ENCODE measurements at regions not wholly inside any gene's neighbourhood (a gene's known extent, or its start where the extent isn't known, plus 50 kb on each side); places are given as distances from the start of the nearest gene placed in this dataset.

DNA sequence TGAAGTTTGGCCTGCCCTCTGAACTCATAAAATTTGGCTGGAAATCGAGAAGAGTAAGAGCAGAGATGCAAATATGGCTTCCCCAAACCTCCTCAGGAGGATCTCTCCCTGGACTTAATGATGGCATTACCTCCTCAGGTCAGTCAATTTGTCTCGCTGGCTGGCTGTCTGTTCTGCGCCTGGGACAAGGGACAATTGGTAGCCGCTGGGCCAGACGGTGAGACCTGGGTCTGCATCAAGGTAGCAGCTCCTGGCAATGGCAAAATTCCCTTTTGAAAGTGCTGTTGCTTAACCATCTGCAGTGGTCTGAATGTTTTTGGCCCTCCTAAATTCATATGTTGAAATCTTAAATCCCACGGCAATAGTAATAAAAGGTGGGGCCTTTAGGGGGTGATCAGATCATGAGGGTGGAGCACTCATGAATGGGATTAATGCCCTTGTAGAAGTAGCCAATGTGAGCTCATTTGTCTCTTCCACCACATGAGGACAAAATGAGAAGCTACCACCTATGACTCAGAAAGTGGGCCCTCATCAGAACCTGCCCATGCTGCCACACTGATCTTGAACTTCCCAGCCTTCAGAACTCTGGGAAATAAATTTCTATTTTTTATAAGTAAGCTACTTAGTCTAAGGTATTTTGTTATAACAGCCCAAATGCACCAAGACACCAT lies 439.3 kb upstream of the KLF4 start:
- no peaks in the 10 kb centered on the region for H3K27me3 ChIP-seq
- intact Hi-C loops (cut with DNase I; ENCODE audit: low total_unique reads): no loop called here
- H3K4me3 ChIP-seq: no peak overlapping the region
- H3K36me3 ChIP-seq: no peaks in the 10 kb centered on the region
- DNase-seq: peak in 1 of 2 donors; percentile 25
- H3K27ac ChIP-seq: no peak overlapping the region
- no peaks in the 10 kb centered on the region for H3K9me3 ChIP-seq
- no peak for TF ChIP-seq CTCF (IDR thresholded peaks at IDR 0.05)
- no peaks in the 10 kb centered on the region for H3K4me1 ChIP-seq

GRCh38 chr9:107927276-107927675 lies 437.7 kb upstream of the KLF4 start:
- Histone ChIP-seq H3K4me3 (no peak overlapping the region), H3K4me1 (peaks cover 0 to 5% (median 3%) of the 10 kb centered on the region in 4 donors), H3K27ac (no peak overlapping the region), H3K36me3 (no peaks in the 10 kb centered on the region), H3K27me3 (no peaks in the 10 kb centered on the region), H3K9me3 (no peaks in the 10 kb centered on the region)
- no peak for TF ChIP-seq CTCF (IDR thresholded peaks at IDR 0.05)
- DNase-seq: no peak
- intact Hi-C loops (cut with DNase I; ENCODE audit: low total_unique reads): no loop called here

GRCh38 chr9:107925749-107926297 lies 436.3 kb upstream of the KLF4 start:
- no peaks in the 10 kb centered on the region for H3K27me3 ChIP-seq
- no peak overlapping the region for H3K27ac ChIP-seq
- no peaks in the 10 kb centered on the region for H3K36me3 ChIP-seq
- no peak overlapping the region for H3K4me3 ChIP-seq
- DNase-seq: no peak
- H3K4me1 ChIP-seq: peaks cover 0 to 20% (median 6%) of the 10 kb centered on the region in 4 donors
- no peaks in the 10 kb centered on the region for H3K9me3 ChIP-seq
- intact Hi-C loops (cut with DNase I; ENCODE audit: low total_unique reads): no loop called here
- no peak for TF ChIP-seq CTCF (IDR thresholded peaks at IDR 0.05)

DNA sequence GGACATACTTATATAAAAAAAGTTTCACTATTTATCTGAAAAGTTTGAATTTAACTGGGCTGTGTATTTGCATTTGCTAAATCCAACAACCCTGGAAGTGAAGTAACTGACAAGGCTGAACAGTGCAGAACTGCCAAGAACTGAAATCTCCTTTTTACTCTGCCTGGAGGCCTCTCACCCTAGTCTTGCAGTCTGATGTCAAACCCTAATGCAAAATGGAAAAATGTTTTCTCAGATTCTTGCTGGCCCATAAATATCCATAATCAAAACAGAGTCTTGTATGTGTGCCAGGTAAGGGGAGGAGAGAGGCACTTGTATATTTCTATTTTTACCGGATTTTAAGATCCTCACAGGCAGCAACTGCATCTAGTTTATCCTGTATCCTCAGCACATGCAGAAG lies 432.7 kb upstream of the KLF4 start:
- Histone ChIP-seq H3K4me1 (peaks cover 0 to 20% (median 6%) of the 10 kb centered on the region in 4 donors), H3K27ac (no peak overlapping the region), H3K4me3 (no peak overlapping the region), H3K9me3 (no peaks in the 10 kb centered on the region), H3K27me3 (no peaks in the 10 kb centered on the region), H3K36me3 (no peaks in the 10 kb centered on the region)
- intact Hi-C loops (cut with DNase I; ENCODE audit: low total_unique reads): no loop called here
- DNase-seq: no peak
- no peak for TF ChIP-seq CTCF (IDR thresholded peaks at IDR 0.05)

DNA sequence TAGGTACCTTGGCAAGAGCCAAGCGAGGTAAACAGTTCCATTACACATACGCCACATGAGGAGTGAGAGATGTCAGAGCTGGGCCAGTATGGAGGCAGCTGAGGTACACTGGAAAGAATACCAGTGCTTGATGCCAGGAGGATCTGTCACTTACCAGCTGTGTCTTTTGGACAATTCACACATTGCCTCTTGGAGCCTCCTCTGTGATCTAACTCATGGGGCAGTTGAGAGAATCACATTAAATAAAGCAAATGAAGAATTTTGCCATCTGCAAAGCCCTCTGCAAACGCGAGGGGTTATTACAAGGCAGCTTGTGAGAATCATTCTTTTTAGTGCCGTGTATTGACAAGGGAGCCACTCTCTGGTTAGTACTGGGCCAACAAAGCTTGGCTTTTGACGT lies 429.7 kb upstream of the KLF4 start:
- Histone ChIP-seq H3K9me3 (no peaks in the 10 kb centered on the region), H3K27ac (no peak overlapping the region), H3K27me3 (no peaks in the 10 kb centered on the region), H3K4me1 (peaks cover 0 to 20% (median 6%) of the 10 kb centered on the region in 4 donors), H3K4me3 (no peak overlapping the region), H3K36me3 (no peaks in the 10 kb centered on the region)
- TF ChIP-seq CTCF (IDR thresholded peaks at IDR 0.05): no peak
- intact Hi-C loops (cut with DNase I; ENCODE audit: low total_unique reads): no loop called here
- no peak for DNase-seq
